ENCODE measurements at regions not wholly inside any gene's neighbourhood (a gene's known extent, or its start where the extent isn't known, plus 50 kb on each side); places are given as distances from the start of the nearest gene placed in this dataset.

DNA sequence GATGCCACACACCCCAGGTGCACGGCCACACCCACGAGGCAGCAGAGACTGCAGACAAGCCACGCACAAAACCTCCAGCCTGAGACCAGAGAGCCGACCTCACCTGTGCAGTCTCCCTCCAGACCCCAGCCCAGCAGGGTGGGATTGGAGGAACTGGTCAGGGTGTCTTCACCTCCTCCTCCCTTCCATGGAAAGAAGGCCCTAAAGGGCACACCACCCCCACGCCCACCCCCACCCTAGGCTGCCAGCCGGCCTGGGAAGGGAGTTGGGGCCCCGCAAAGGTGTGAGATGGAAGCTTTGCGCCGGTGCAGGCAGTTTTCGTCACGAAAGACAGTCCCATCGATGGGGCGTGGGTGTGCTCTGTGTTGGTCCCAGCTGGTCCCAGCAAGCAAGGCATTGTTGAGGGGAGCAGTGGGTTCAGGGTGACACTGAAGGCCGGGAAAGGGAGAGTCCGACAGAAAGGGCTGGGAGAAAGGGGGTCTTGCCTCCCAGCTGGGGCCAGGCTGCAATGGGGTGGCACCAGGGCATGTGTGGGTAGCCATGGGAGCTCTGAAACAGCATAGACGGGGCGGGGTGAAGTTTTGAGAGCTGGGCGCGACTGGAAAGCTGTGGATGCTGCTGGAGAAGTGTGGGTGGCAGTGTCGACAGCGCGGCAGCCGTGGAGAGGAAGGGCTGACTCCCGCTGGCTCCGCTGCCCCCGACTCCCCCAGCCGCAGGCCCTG is 349.2 kb downstream of the GLRX3 start:
- TF ChIP-seq, protein P1, sequence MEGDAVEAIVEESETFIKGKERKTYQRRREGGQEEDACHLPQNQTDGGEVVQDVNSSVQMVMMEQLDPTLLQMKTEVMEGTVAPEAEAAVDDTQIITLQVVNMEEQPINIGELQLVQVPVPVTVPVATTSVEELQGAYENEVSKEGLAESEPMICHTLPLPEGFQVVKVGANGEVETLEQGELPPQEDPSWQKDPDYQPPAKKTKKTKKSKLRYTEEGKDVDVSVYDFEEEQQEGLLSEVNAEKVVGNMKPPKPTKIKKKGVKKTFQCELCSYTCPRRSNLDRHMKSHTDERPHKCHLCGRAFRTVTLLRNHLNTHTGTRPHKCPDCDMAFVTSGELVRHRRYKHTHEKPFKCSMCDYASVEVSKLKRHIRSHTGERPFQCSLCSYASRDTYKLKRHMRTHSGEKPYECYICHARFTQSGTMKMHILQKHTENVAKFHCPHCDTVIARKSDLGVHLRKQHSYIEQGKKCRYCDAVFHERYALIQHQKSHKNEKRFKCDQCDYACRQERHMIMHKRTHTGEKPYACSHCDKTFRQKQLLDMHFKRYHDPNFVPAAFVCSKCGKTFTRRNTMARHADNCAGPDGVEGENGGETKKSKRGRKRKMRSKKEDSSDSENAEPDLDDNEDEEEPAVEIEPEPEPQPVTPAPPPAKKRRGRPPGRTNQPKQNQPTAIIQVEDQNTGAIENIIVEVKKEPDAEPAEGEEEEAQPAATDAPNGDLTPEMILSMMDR (conservative IDR thresholded peaks at IDR 0.05) = no peak
- TF ChIP-seq ZFX (IDR thresholded peaks at IDR 0.05) = no peak
